Stimulated activated naive CD4-positive, alpha-beta T cell treated with Interleukin-2 at 50 U/mL for 16 hours (primary cell): ENCODE measurements at regions not wholly inside any gene's neighbourhood (a gene's known extent, or its start where the extent isn't known, plus 50 kb on each side); places are given as distances from the start of the nearest gene placed in this dataset.
"Not testable (repeated sequence)": the region's sequence is repeated elsewhere in the genome, so short reads cannot be mapped to it uniquely, and the experiment has no call there.

Experiments
- DNase-seq: peaks from one replicate; lab custom pipeline; 2025; lab: John Stamatoyannopoulos, UW

DNA sequence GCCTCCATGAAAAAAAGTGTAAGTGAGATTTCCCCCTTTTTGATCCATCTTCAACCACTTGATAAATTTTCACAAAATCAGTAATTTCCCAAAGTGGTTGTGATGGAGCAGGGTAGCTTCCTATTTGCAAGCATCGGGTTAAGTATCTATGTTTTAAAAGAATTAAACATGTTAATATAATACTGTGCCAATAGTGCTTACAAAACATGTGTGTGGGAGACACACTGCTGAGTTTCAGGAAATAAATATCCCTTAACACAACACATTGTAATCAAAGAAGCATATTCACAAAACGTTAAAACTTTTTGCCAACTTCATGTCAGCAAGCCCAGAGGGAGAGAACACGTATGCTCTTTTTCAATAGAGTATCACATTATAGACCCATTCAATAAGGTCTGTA, 526.9 kb downstream of the TTLL7 start:
- DNase-seq = not testable (repeated sequence)

DNA sequence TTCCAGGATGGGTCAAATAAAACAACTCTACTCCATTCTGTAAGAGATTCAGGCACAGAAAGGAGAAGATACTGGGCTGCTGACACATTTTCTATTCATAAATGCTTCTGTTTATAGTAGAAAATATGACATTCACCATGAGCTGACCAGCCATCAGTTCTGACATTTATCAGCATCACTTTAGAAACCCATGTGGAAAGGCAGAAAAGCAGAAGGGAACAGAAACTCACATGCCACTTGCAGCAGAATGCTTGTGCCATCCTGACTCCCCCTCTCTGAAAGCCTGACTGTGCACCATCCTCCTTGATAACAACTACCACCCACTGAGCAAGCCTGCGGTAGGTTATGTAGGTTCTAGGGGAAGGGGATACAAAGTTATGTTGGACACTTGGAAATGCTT, 527.7 kb downstream of the TTLL7 start:
- not testable (repeated sequence) for DNase-seq

DNA sequence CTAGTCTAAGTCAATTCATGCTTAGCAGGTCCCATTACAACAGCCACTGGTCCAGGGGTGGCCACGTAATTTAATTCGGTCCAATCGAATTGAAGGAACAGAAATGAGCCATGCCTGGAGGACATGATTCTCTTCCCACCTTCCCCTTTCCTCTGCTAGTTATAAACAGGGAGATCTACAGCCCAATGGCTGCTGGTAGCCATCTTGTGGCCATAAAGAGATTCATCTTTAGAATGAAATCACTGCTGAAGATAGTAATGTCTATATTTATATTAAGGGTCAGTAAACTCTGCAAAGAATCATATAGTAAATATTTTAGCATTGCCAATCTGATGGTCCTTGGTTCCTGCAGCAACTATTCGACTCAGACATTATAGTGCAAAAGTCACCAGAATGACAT, 530.6 kb downstream of the TTLL7 start:
- not testable (repeated sequence) for DNase-seq

DNA sequence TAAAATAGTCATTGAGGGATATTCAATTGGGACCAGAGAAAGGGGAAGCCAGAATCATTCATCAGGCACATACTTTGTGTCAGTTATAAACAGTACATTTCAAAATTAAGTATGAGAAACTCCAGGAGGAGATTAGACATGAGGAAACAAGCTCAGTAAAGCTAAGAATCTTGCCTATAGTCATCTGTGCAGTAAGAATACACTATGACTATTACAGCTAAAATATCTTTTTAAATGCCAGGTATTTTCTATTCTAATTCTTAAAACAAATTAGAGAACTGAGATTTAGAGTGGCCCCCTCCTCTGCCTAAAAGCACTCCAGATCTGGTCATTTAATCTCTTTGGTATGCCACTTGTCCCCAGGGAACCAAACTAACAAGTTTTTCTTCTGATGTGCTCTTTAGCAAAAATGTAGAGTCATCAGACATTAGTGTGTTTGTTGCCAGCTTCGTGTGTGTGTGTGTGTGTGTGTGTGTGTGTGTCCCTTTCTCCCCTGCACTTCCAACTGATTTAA, 541.1 kb downstream of the TTLL7 start:
- not testable (repeated sequence) for DNase-seq

DNA sequence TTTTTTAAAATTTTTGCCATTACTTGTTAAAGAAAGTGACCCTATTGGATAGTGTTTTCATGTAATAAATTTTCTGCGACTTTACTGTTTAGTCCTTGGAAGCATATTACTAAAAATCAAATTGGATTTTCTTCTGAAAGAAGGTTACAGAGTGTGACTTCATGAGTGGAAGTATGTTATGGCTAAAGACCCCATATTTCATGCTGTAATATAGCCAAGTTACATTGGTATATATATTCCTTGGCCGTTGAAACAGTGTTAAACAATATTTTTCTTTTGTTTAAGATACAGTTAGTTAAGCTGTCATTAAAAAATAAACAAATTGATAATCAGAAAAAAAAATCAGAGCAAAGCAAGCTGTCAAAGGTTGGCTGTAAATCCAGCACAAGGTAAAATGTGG, 541.7 kb downstream of the TTLL7 start:
- not testable (repeated sequence) for DNase-seq

DNA sequence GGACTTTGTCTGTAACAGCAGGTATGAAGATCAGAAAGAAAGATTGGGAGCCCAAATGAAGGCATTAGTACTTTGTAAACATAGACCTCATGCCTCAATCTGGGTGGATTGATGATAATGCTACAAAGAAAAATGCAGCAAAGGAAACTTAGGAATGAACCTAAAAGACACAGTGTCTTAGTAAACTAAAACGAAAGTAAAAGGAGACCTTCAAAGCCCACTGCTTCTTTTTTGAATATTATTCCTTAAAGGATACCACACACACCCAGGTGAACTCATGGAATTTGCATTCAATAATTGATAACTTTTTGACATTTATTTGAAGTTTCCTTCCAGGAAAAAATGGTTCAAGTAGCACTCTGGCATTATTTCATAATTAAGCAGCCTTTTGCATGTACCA, 543.2 kb downstream of the TTLL7 start:
- DNase-seq = not testable (repeated sequence)

DNA sequence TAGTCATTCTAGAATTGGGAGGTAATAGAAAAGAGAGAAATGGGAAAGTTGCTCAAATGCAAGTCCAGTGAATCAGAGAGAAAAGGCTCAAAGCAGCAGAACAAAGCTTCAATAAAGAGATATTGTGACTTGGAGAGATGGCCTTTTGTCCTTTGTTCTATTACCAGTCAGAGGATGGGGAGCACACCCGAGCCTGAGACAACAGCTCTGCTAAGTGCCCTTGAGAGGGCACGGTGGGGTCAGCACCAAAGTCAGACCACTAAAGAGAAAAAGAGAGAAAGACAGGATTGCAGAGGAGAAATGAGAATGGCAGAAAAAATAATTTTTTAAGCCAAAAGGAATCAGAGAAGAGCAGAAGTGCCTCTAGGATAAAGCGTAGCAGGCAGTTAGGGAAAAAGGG, 553.1 kb downstream of the TTLL7 start:
- DNase-seq = not testable (repeated sequence)

DNA sequence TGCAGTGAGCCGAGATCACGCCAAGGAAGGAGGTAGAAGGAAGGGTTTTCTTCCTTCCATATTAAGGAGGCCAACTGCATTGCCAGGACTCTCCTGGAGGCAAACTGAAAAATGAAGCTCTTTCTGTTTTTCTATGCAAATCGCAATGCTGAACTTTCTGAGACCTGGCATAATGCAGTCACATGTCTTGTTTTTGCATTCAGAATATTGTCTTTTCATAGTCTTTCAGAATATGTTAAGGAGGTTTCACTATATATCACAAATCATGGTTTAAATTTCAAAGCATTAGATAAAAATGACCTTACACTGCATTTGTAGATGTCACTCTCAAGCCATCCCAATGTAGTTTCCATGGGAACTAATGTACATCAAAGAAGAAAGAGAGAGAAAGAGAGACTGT, 556.5 kb downstream of the TTLL7 start:
- not testable (repeated sequence) for DNase-seq

DNA sequence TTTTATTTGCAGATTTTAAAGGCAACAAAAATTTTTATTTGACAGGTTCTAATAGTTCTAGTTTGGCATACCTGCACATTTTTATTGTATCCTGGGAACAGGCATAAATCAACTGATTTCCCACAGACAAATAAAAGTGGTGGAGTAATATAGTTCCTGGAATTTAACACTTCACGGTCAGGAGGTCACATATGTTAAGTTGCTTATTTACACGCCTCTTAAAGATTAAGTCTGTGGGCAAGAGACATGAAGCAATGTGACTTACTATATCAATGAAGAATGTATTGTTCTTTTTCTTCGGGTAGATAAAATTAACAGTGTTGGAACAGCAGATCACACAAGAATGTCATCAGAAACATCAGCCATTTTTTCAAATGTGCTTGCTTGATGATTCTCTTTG, 558.3 kb downstream of the TTLL7 start:
- DNase-seq = not testable (repeated sequence)

DNA sequence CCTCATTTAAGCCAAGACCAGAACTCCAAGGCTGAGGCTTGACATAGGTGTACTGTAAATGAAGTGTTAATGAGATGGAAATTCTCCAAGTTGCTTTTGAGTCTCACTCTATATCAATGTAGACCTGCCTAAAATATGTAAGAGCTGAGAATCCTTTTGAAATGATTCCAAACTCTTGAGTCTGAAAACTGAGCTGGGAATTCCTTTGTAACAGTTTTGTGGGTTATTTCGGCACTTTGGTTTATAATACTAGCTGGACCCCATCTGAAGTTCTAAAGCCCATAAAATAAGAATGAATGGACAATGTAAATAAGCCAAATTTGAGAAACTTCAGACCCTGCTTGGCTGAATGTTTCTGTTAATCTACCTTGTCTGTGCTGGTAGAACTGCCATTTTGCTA, 558.9 kb downstream of the TTLL7 start:
- not testable (repeated sequence) for DNase-seq

DNA sequence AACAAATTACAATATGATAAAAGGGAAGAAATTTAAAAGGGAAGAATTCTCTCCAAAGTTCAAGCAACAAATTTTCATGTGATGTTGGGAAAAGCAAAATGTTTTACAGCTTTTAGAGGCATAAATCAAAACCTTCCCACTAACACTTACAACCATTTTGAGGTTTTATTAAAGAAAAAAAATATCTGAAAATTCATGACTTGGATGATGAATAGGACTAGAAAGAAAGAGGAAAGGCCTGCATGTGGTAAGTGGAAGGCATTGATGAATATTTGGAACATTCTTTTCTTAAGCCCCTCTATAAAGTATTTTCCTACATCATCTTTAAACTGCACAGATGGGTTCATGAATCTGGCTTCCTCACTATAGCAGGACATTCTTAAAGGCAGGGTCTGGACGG, 560.6 kb downstream of the TTLL7 start:
- DNase-seq = not testable (repeated sequence)

DNA sequence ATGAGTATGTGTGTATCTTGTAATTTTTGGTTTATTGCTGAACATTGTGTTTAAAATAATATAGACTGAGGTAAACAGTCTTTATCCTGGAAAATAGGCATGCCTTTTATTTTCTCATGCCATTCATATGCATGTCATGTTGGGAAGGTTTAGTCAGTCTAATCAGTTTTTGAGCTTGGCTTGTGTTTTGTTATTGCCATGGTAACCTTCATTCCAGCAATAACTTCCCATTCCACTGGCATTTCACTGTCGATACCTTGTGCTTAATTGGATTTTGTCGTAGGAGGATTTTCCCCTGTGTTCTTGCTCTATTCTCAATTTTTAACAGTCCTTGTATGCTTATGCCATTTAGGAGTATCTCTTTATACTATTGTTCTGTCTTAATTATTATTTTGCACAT, 563.6 kb downstream of the TTLL7 start:
- DNase-seq = not testable (repeated sequence)

DNA sequence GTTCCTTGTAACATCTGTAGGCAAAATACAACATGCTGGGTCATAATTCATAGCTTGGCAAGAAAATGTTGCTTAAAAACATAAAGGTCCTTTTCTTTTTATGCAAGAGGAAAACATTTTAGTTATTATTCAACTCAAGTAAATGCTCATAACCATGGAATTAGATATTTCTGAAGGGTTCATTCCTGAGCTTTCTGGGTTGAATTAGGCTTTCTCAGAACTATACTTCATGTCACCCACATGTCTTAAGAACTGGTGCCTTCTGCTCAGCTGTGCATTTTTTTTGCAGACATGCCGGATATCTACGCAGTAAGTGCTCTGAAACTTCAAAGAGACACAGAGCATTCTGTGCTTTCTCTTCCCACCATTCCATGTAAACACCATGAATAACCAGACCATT, 571.4 kb downstream of the TTLL7 start:
- not testable (repeated sequence) for DNase-seq

DNA sequence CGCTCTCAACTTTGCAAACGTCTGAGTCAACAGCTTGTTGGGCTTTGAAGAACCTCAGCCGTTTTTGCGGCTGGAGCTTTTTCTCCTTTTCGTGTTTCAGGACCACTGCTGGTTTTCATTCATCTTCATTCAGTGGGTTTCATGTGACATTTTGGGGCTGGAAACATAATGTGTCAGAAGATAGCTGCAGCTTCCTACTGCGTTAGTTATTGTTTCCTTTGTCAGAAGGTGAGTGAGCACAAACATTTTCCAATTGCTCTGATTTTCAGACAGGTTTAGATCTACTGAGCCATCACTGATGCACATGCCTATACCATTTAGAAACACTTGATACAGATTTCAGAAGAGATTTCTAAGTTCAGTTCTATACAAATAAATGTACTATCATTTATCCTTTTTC, 575.5 kb downstream of the TTLL7 start:
- DNase-seq = not testable (repeated sequence)

DNA sequence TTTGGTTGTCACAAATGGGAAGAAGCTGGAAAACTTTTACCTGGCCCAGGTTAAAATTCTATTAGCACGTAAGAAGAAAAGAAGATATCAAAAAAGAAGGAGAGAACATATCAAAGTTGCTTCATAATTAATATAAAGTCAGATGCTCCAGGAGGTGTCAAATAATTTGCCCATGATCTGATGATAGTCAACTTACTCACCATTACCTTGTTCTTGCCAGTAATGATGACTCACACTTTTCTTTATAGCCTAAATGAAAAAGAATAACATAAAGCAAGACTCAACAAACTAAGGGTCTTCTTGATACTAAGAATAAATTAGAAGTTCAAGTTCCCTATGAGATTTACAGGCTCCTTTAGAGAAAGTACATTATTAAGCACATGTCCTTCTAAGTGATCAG, 580.4 kb downstream of the TTLL7 start:
- DNase-seq = no peak

DNA sequence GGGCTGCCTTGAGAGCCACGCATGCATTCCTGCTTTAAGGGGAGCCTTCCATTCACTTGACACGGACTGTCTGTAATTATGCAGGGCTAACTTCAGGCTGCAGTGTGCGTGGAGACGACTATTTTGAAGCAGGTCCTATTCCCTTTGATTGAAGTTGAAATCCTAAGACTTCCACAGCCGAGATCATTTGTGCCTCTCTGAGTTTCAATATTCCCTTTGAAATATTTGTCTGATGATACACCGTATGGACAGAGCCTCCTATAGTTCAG, 585.2 kb downstream of the TTLL7 start:
- DNase-seq = not testable (repeated sequence)

DNA sequence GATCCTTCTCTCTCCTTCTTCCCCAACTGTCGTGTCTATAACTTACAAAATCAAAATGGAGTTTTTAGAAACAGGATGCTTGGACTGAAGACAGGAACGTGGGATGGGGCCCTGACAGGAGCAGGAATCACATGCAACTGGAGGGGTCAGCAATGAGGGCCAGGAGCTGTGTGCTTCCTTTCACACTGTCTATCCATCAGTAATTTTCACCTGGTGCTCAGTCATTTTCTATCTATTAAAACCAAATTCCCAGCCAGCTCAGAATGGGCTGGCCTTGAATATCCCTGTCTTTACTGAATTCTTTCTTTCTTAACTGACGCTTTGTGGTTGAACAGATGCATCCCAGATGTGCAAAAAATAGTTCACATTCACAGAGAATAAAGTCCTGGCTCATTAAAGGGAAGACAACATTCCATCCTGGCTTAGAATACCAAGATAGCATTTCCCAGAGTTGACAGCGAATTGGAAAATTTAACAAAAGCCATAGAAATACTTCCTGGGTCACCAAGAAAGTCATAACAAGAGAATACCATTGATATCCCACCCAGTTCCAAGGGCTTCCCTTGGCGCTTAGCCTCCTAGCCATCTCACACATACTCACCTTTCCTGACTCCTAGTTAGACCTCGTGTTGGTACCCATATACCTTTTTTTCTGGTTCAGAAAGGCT, 588.1 kb downstream of the TTLL7 start:
- DNase-seq = not testable (repeated sequence)

DNA sequence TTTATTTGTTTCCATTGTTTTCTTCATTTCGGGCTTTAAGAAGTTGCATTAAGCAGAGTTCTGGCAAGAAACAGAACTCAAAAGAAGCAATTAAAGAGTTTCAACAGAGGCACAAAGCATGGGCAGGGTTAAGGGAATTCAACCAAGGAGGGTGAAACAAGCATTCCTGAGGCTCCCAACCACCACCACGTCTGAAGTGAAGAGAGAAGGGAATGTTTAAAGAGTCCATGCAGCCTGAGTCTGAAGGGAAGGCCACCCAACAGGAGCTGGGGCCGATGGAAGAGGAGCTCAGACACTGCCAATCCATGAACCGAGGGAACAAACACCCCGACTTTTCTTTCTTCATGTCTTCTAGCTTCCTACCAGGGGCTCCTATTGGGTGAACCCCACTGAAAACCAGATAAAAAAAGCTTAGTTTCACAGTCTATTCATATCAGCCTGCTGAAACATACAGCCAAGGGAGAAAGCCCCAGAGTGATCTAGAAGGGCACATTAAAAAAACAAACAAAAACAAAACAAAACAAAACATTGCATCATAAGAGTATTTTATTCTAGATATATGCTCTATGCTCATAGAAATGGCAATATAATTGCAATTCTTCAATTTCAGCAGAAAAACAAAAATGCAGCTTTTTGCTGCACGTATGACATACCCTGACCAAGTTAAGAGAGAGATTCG, 592.1 kb downstream of the TTLL7 start:
- not testable (repeated sequence) for DNase-seq

DNA sequence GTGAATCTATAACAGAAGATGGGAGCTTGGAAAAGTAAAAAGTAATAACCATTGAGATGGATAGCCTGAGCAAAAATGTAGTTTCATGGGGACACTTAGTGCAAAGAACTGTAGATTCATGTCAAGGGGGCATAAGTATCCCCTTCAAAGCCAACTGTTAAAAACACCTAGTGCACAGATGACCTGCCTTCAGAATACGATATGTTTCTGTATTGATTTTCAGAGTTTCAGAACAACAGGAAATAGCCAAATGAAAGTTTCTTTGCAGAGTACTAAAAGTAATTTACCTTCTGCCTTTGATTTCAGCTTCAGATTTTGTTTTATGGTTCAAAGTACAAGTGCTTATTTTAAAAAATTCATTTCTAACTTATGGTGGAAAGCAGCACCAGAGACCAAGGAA, 593.1 kb downstream of the TTLL7 start:
- not testable (repeated sequence) for DNase-seq

DNA sequence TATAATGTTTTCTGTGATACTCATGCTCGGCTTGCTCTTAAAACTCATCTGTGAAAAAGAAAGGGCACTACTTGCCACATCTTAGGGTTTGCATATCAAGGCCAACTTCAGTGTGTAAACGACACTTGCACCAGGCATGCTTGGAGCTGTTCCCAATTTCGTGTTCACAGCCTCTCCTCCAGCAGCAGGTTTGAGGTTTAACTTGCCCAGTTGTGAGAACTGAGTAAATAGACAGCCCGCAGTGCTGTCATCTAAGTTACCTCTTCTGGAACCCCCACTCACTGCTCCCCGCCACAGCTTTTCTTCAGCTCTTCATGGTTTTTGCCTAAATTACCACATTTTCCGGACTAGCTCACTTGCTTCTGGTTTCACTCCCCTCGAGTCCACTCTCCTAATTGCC, 595.4 kb downstream of the TTLL7 start:
- not testable (repeated sequence) for DNase-seq

DNA sequence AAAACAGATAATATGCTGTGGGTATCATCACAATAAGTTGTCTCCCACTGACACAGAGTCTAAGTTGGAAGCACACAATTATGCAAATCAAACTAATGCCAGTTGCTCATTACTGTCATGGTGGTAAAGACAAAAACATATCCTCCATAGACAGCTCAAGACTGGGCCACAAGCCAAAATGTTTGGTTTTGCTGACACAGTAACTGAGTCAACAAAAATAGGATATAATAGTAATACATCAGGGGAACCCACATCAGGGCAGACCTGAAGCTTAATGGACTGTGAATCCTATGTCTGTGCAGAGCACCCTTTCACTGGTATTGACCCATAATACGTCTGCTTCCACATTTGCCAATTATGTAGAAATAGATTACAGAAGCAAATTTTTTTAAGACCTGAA, 597.8 kb downstream of the TTLL7 start:
- not testable (repeated sequence) for DNase-seq

DNA sequence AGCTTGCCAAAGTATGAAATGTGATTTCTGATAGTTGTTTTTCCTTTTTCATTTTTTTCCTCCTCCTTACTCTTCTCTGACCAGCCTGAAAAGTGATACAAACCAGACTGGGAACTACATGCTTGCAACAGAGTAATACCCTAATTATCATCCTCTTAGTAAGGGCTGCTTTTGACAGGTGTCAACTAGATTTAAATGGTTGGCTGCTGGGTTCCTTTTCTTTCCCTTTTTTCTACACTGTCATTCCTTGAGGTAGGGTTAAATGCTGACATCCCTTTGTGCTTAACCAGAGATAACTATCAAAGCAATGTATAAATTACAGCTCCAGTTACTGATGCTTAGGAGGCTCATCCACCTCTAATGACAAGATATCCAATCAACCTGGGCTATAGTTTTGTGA, 598.8 kb downstream of the TTLL7 start:
- not testable (repeated sequence) for DNase-seq

DNA sequence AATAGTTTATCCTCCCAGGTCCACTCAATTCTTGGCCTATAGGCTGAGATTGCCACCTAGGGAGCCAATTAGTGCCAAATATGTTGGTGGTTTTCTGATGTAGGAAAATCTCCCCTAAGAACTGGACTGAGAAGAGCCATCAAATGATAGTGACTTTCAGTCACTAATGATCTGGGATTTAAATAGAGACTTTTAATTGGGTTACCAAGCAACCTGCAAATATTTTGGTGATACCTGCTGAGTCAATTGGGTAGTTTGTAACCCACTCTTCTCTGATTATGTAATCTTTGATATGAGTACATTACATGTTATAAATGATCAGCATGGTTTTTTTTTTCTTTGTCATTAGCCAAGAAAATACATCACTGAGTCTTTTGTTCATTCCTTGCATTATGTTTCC, 600.8 kb downstream of the TTLL7 start:
- not testable (repeated sequence) for DNase-seq

DNA sequence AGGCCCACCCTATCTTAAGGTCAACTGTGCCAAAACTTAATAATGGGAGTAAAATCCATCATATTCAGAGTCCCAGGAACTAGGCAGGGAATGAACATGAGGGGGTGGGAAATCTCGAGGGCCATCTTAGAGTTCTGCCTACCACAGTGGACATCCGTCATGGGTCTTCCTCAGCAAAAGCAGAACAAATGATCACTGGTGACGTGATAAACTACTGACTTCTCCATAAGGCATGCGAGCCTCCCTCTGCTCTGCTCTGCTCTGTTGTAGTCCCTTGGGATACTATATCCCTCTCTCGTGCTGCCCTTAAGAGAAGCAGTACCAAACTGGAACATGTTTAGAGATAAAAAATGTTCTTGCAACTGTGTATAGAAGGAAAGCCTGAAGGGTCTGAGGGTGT, 603.8 kb downstream of the TTLL7 start:
- DNase-seq = not testable (repeated sequence)
